Glutamatergic neuron (in vitro differentiated cells): ENCODE measurements at regions not wholly inside any gene's neighbourhood (a gene's known extent, or its start where the extent isn't known, plus 50 kb on each side); places are given as distances from the start of the nearest gene placed in this dataset.
"Not testable (repeated sequence)": the region's sequence is repeated elsewhere in the genome, so short reads cannot be mapped to it uniquely, and the experiment has no call there.

ENCODE experiments used
- DNase-seq: peaks from one replicate; pipeline ENCODE4 v3.0.0; 2022
- H3K27ac Mint-ChIP-seq: one replicate; pipeline ENCODE4 v1.8.0; 2020; ENCODE audit warnings: mild to moderate bottlenecking, mixed read lengths, inconsistent platforms; ENCODE audit not compliant: unreplicated experiment
- H3K27me3 Mint-ChIP-seq: one replicate; pipeline ENCODE4 v1.8.0; 2020; ENCODE audit warnings: mild to moderate bottlenecking, moderate library complexity, mixed read lengths, inconsistent platforms; ENCODE audit not compliant: unreplicated experiment
- H3K36me3 Mint-ChIP-seq: one replicate; pipeline ENCODE4 v1.8.0; 2020; ENCODE audit warnings: mild to moderate bottlenecking, mixed read lengths, inconsistent platforms; ENCODE audit not compliant: unreplicated experiment
- H3K4me1 Mint-ChIP-seq: one replicate; pipeline ENCODE4 v1.8.0; 2020; ENCODE audit warnings: mild to moderate bottlenecking, low read depth, mixed read lengths, inconsistent platforms; ENCODE audit not compliant: unreplicated experiment
- H3K4me3 Mint-ChIP-seq: one replicate; pipeline ENCODE4 v1.8.0; 2020; ENCODE audit warnings: mild to moderate bottlenecking, mixed read lengths, inconsistent platforms; ENCODE audit not compliant: unreplicated experiment
- H3K9me3 Mint-ChIP-seq: one replicate; pipeline ENCODE4 v1.8.0; 2020; ENCODE audit warnings: mild to moderate bottlenecking, moderate library complexity, mixed read lengths, inconsistent platforms; ENCODE audit not compliant: unreplicated experiment
- TF ChIP-seq, protein P1 (sequence below): fragments of 200-600 bp; sonication (generic); IDR thresholded peaks from one replicate; pipeline ENCODE4 v1.5.0; 2021; ENCODE audit not compliant: partially characterized antibody, unreplicated experiment

DNA sequence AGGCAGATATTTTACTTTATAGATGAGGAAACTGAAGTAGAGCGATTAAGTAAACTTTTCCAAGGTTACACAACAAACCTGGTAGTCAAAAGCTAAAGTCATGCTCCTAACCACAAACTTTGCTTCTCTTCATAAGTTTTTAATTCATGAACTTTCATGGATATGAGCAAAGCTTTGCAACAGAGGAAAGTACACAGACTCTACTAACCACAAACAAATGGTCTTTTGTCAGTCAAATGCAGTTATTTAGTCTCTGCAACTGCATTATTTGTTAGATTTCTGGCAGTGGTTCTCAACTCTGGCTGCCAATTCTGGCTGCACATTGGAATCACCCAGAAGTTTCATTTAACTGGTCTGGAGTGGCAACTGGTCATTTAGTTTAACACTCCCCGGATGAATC lies 140.6 kb upstream of the TMEM168 start:
- Mint-ChIP-seq H3K36me3 (no peaks in the 10 kb centered on the region), H3K9me3 (no peaks in the 10 kb centered on the region), H3K27me3 (no peaks in the 10 kb centered on the region), H3K4me1 (no peaks in the 10 kb centered on the region), H3K27ac (no peak overlapping the region), H3K4me3 (no peak overlapping the region)
- no peak for DNase-seq
- TF ChIP-seq, protein P1, sequence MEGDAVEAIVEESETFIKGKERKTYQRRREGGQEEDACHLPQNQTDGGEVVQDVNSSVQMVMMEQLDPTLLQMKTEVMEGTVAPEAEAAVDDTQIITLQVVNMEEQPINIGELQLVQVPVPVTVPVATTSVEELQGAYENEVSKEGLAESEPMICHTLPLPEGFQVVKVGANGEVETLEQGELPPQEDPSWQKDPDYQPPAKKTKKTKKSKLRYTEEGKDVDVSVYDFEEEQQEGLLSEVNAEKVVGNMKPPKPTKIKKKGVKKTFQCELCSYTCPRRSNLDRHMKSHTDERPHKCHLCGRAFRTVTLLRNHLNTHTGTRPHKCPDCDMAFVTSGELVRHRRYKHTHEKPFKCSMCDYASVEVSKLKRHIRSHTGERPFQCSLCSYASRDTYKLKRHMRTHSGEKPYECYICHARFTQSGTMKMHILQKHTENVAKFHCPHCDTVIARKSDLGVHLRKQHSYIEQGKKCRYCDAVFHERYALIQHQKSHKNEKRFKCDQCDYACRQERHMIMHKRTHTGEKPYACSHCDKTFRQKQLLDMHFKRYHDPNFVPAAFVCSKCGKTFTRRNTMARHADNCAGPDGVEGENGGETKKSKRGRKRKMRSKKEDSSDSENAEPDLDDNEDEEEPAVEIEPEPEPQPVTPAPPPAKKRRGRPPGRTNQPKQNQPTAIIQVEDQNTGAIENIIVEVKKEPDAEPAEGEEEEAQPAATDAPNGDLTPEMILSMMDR: no peak

GRCh38 chr7:112929421-112929820 lies 139.2 kb upstream of the TMEM168 start:
- no peaks in the 10 kb centered on the region for H3K27me3 Mint-ChIP-seq
- H3K4me1 Mint-ChIP-seq: no peaks in the 10 kb centered on the region
- TF ChIP-seq, protein P1: no peak
- H3K4me3 Mint-ChIP-seq: no peak overlapping the region
- no peaks in the 10 kb centered on the region for H3K36me3 Mint-ChIP-seq
- DNase-seq: no peak
- no peaks in the 10 kb centered on the region for H3K9me3 Mint-ChIP-seq
- no peak overlapping the region for H3K27ac Mint-ChIP-seq

DNA sequence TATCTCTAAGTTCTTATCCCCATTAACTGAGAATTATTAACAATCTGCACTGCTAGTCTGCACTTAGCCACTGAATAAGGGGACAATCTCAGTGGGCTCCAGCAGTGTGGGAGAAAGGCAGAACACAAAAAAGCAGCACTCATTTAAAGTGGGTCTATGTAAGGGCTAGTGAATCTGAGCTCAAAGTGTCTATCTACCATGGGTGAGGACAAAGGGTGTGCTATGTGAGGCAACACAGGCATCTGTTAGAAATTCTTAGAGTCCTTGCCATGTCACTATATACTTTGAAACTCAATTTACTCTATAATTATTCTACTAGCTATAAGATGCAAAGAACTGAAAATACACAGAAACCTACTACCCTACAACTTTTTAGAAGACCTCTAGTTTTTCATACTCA lies 135.8 kb upstream of the TMEM168 start:
- H3K36me3 Mint-ChIP-seq: no peaks in the 10 kb centered on the region
- H3K27me3 Mint-ChIP-seq: no peaks in the 10 kb centered on the region
- H3K9me3 Mint-ChIP-seq: peaks cover 2% of the 10 kb centered on the region
- no peaks in the 10 kb centered on the region for H3K4me1 Mint-ChIP-seq
- TF ChIP-seq, protein P1: no peak
- H3K27ac Mint-ChIP-seq: no peak overlapping the region
- H3K4me3 Mint-ChIP-seq: no peak overlapping the region
- no peak for DNase-seq

DNA sequence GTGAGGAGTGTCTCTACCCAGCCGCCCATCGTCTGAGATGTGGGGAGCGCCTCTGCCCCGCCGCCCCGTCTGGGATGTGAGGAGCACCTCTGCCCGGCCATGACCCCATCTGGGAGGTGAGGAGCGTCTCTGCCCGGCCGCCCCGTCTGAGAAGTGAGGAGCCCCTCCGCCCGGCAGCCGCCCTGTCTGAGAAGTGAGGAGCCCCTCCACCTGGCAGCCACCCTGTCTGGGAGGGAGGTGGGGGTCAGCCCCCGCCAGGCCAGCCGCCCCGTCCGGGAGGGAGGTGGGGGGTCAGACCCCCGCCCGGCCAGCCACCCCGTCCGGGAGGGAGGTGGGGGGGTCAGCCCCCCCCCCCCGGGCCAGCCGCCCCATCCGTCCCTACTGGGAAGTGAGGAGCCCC lies 132.4 kb upstream of the TMEM168 start:
- not testable (repeated sequence) for H3K9me3 Mint-ChIP-seq, H3K4me1 Mint-ChIP-seq, H3K4me3 Mint-ChIP-seq, H3K36me3 Mint-ChIP-seq, H3K27ac Mint-ChIP-seq, DNase-seq, H3K27me3 Mint-ChIP-seq

DNA sequence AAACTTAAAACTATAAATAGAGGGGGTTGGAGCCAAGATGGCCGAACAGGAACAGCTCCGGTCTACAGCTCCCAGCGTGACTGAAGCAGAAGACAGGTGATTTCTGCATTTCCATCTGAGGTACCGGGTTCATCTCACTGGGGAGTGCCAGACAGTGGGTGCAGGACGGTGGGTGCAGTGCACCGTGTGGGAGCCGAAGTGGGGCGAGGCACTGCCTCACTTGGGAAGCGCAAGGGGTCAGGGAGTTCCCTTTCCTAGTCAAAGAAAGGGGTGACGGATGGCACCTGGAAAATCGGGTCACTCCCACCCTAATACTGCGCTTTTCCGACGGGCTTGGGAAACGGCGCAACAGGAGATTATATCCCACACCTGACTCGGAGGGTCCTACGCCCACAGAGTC lies 126.2 kb upstream of the TMEM168 start:
- H3K27me3 Mint-ChIP-seq, H3K9me3 Mint-ChIP-seq, H3K27ac Mint-ChIP-seq, H3K4me3 Mint-ChIP-seq, H3K36me3 Mint-ChIP-seq, H3K4me1 Mint-ChIP-seq, DNase-seq: not testable (repeated sequence)

GRCh38 chr7:112908086-112908485 lies 117.9 kb upstream of the TMEM168 start:
- no peaks in the 10 kb centered on the region for H3K9me3 Mint-ChIP-seq
- H3K36me3 Mint-ChIP-seq: peaks cover 8% of the 10 kb centered on the region
- TF ChIP-seq, protein P1: no peak
- no peak overlapping the region for H3K4me3 Mint-ChIP-seq
- peaks cover 5% of the 10 kb centered on the region for H3K27me3 Mint-ChIP-seq
- peak overlapping the region; percentile 25 for H3K27ac Mint-ChIP-seq
- DNase-seq: no peak
- peaks cover 10% of the 10 kb centered on the region for H3K4me1 Mint-ChIP-seq
